Stomach (tissue), 8 donors: ENCODE measurements at regions not wholly inside any gene's neighbourhood (a gene's known extent, or its start where the extent isn't known, plus 50 kb on each side); places are given as distances from the start of the nearest gene placed in this dataset.

Experiments used
- DNase-seq, 2 donors: peaks; one replicate each; pipeline versions ENCODE4 v3.0.0 to v3.0.0-alpha.2; 2013 to 2019
- H3K27ac ChIP-seq, 5 donors: fragments of 200-600 bp in 4 of 5; sonication (generic) in 4 of 5; one replicate each; pipeline ENCODE4 v1.5.1; 2013 to 2019; ENCODE audit warnings: mild to moderate bottlenecking in 1 of 5, moderate library complexity in 1 of 5
- H3K27me3 ChIP-seq, 3 donors: fragments of 200-600 bp; sonication (generic); one replicate each; pipeline ENCODE4 v1.5.1; 2017 to 2019; ENCODE audit warnings: mixed run types in 1 of 3
- H3K36me3 ChIP-seq, 4 donors: fragments of 200-600 bp; sonication (generic); 1 replicate in 3 of 4; 2 replicates in 1 of 4; pipeline ENCODE4 v1.5.1; 2016 to 2019
- H3K4me1 ChIP-seq, 4 donors: fragments of 200-600 bp; sonication (generic); one replicate each; pipeline ENCODE4 v1.5.1; 2016 to 2019
- H3K4me3 ChIP-seq, 4 donors: fragments of 200-600 bp; sonication (generic) in 3 of 4; one replicate each; pipeline ENCODE4 v1.5.1; 2016 to 2019; ENCODE audit warnings: mild to moderate bottlenecking in 1 of 4
- H3K9me3 ChIP-seq, 4 donors: fragments of 200-600 bp; sonication (generic); one replicate each; pipeline ENCODE4 v1.5.1; 2016 to 2019
- CTCF ChIP-seq, 7 experiments: fragments of 450-650 bp in 4 of 7; fragments of 200-600 bp in 3 of 7; sonication (generic) in 3 of 7; IDR thresholded peaks; one replicate each; pipeline ENCODE4 v1.5.1; 2016 to 2019; ENCODE audit warnings: antibody characterized with exemption in 7 of 7, control low read depth in 2 of 7, mild to moderate bottlenecking in 1 of 7
- EP300 ChIP-seq: sonication (generic); formaldehyde crosslinking; IDR thresholded peaks from one replicate; pipeline ENCODE4 v1.6.1; 2017; ENCODE audit warnings: antibody characterized with exemption
- POLR2A ChIP-seq, 4 donors: fragments of 450-650 bp; IDR thresholded peaks; one replicate each; pipeline ENCODE4 v1.6.1; 2016; ENCODE audit warnings: antibody characterized with exemption in 4 of 4, control low read depth in 2 of 4, mild to moderate bottlenecking in 1 of 4, moderate library complexity in 1 of 4
- POLR2AphosphoS5 ChIP-seq, 3 donors: sonication (generic); formaldehyde crosslinking; IDR thresholded peaks; one replicate each; pipeline ENCODE4 v1.6.1; 2016; ENCODE audit warnings: antibody characterized with exemption in 3 of 3
- WGBS, 5 donors: extraction: QIAGEN DNeasy Blood & Tissue Kit in 3 of 5; methylation state at CpG; one replicate each; pipeline versions ENCODE4 v1.1.5 to v1.1.7; 2013 to 2018; 5-methylcytosine and 5-hydroxymethylcytosine counted together
- intact Hi-C: fragments of 100-400 bp; cut with DNase I; formaldehyde crosslinking; loops from one replicate; pipeline ENCODE4 v1.15.1; 2023; ENCODE audit warnings: low total_unique reads
- donor health status: healthy with polysubstance abuse.
- donor health status: Bipolar disorder and iron deficiency.
- donor health status: healthy.

DNA sequence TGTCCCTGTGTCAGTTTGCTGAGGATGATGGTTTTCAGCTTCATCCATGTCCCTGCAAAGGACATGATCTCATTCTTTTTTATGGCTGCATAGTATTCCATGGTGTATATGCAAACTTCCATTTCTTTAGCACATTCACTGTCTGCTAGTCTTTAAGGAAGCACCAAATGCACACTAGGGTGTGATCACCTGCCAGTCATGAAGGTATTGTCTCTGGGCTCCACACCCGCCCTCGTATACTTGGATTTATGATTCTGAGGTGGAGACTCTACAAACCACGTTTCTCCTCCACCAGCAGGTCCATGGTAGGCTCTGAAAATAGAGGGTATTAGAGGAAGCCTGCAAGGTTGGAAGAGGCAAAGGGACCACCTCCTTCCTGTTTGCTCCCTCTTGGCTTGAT is 75.9 kb upstream of the MAML3 start:
- Histone ChIP-seq H3K36me3 (no peaks in the 10 kb centered on the region), H3K9me3 (no peaks in the 10 kb centered on the region), H3K27me3 (no peaks in the 10 kb centered on the region), H3K4me3 (no peak overlapping the region), H3K27ac (no peak overlapping the region), H3K4me1 (peaks cover 0 to 13% (median 0%) of the 10 kb centered on the region in 4 donors)
- TF ChIP-seq POLR2A (IDR thresholded peaks at IDR 0.05) = no peak
- TF ChIP-seq CTCF (IDR thresholded peaks at IDR 0.05) = no peak
- no peak for TF ChIP-seq POLR2AphosphoS5 (IDR thresholded peaks at IDR 0.05)
- TF ChIP-seq EP300 = no peak
- DNase-seq = no peak
- WGBS, 5 donors = 81 to 95% (median 91%) methylated on average over 3 of the region's 3 CpGs
- intact Hi-C loops = no loop called here

GRCh38 chr4:140227286-140227685 is 73.3 kb upstream of the MAML3 start:
- 44 to 85% (median 56%) methylated on average over 1 of the region's 1 CpG for WGBS, 5 donors
- no peak overlapping the region for H3K27ac ChIP-seq
- intact Hi-C loops = no loop called here

DNA sequence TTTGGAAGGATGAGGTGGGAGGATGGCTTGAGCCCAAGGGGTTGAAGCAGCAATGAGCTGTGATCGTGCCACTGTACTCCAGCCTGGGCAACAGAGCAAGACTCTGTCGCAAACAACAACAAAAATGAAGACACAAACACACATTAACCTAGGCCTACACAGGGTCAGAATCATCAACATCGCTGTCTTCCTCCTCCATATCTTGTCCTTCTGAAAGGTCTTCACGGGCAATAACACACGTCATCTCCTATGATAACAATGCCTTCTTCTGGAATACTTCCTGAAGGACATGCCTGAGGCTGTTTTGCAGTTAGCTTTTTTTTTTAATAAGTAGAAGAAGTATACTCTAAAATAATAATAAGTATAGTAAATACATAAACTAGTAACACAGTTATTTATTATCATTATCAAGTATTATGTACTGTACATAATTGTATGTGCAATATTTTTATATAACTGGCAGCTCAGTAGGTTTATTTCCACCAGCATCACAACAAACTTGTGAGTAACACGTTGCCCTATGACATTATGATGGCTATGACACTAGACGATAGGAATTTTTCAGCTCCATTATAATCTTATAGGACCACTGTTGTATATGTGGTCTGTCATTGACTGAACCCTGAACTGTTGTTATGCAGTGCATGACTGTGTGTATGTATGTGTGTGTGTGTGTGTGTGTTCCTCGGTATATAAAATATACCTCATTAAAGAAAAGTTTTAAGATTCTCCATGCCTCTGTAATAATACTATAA is 69.2 kb upstream of the MAML3 start:
- intact Hi-C loops = no loop called here
- no peak overlapping the region for H3K27ac ChIP-seq
- no peaks in the 10 kb centered on the region for H3K9me3 ChIP-seq
- TF ChIP-seq POLR2AphosphoS5 (IDR thresholded peaks at IDR 0.05) = no peak
- TF ChIP-seq EP300 = no peak
- TF ChIP-seq POLR2A (IDR thresholded peaks at IDR 0.05) = no peak
- no peak for TF ChIP-seq CTCF (IDR thresholded peaks at IDR 0.05)
- DNase-seq = no peak
- no peaks in the 10 kb centered on the region for H3K27me3 ChIP-seq
- 82 to 91% (median 88%) methylated on average over 8 of the region's 8 CpGs for WGBS, 5 donors
- no peak overlapping the region for H3K4me3 ChIP-seq
- H3K36me3 ChIP-seq = no peaks in the 10 kb centered on the region
- no peaks in the 10 kb centered on the region for H3K4me1 ChIP-seq

More at GRCh38 chr4:140227286-140227685, 73.3 kb upstream of the MAML3 start:
- Histone ChIP-seq H3K4me1 (no peaks in the 10 kb centered on the region), H3K36me3 (no peaks in the 10 kb centered on the region), H3K27me3 (no peaks in the 10 kb centered on the region), H3K9me3 (no peaks in the 10 kb centered on the region), H3K4me3 (no peak overlapping the region)
- TF ChIP-seq EP300 = no peak
- no peak for TF ChIP-seq POLR2AphosphoS5 (IDR thresholded peaks at IDR 0.05)
- no peak for DNase-seq

- H3K4me3 ChIP-seq = no peak overlapping the region
- H3K9me3 ChIP-seq = no peaks in the 10 kb centered on the region
- DNase-seq = no peak
- intact Hi-C loops = no loop called here
- no peaks in the 10 kb centered on the region for H3K4me1 ChIP-seq
- H3K27ac ChIP-seq = no peak overlapping the region
- no peaks in the 10 kb centered on the region for H3K27me3 ChIP-seq
- no peak for TF ChIP-seq POLR2A (IDR thresholded peaks at IDR 0.05)
- no peak for TF ChIP-seq CTCF (IDR thresholded peaks at IDR 0.05)
- no peak for TF ChIP-seq EP300
- no peak for TF ChIP-seq POLR2AphosphoS5 (IDR thresholded peaks at IDR 0.05)
- H3K36me3 ChIP-seq = no peaks in the 10 kb centered on the region
Observed at GRCh38 chr4:140222171-140222570, 68.2 kb upstream of the MAML3 start.

GRCh38 chr4:140220058-140220457 is 66.1 kb upstream of the MAML3 start:
- Histone ChIP-seq H3K4me3 (no peak overlapping the region), H3K4me1 (no peaks in the 10 kb centered on the region), H3K27ac (no peak overlapping the region), H3K36me3 (no peaks in the 10 kb centered on the region), H3K9me3 (no peaks in the 10 kb centered on the region), H3K27me3 (no peaks in the 10 kb centered on the region)
- TF ChIP-seq EP300 = no peak
- TF ChIP-seq CTCF (IDR thresholded peaks at IDR 0.05) = no peak
- TF ChIP-seq POLR2AphosphoS5 (IDR thresholded peaks at IDR 0.05) = no peak
- no peak for TF ChIP-seq POLR2A (IDR thresholded peaks at IDR 0.05)
- WGBS, 5 donors = 70 to 84% (median 75%) methylated on average over 2 of the region's 2 CpGs
- intact Hi-C loops = no loop called here
- no peak for DNase-seq
